Prostate gland (tissue), 2 donors: ENCODE measurements at regions not wholly inside any gene's neighbourhood (a gene's known extent, or its start where the extent isn't known, plus 50 kb on each side); places are given as distances from the start of the nearest gene placed in this dataset.

Experiments used
- POLR2A ChIP-seq: fragments of 450-650 bp; IDR thresholded peaks from one replicate; pipeline ENCODE4 v1.6.1; 2016; ENCODE audit warnings: antibody characterized with exemption, mild to moderate bottlenecking
- TF ChIP-seq, protein P1 (sequence below), 4 experiments: fragments of 200-600 bp in 2 of 4; fragments of 450-650 bp in 2 of 4; sonication (generic) in 2 of 4; IDR thresholded peaks; 1 replicate in 3 of 4; 2 replicates in 1 of 4; pipeline ENCODE4 v1.5.1; 2016 to 2019; ENCODE audit warnings: antibody characterized with exemption in 4 of 4, mild to moderate bottlenecking in 2 of 4, moderate library complexity in 2 of 4

GRCh38 chr1:199762572-199762971, 264.9 kb upstream of the NR5A2 start:
- no peak for TF ChIP-seq POLR2A
- TF ChIP-seq, protein P1, sequence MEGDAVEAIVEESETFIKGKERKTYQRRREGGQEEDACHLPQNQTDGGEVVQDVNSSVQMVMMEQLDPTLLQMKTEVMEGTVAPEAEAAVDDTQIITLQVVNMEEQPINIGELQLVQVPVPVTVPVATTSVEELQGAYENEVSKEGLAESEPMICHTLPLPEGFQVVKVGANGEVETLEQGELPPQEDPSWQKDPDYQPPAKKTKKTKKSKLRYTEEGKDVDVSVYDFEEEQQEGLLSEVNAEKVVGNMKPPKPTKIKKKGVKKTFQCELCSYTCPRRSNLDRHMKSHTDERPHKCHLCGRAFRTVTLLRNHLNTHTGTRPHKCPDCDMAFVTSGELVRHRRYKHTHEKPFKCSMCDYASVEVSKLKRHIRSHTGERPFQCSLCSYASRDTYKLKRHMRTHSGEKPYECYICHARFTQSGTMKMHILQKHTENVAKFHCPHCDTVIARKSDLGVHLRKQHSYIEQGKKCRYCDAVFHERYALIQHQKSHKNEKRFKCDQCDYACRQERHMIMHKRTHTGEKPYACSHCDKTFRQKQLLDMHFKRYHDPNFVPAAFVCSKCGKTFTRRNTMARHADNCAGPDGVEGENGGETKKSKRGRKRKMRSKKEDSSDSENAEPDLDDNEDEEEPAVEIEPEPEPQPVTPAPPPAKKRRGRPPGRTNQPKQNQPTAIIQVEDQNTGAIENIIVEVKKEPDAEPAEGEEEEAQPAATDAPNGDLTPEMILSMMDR (IDR thresholded peaks at IDR 0.05): no peak
